Progenitor cell of endocrine pancreas (in vitro differentiated cells): ENCODE measurements at regions not wholly inside any gene's neighbourhood (a gene's known extent, or its start where the extent isn't known, plus 50 kb on each side); places are given as distances from the start of the nearest gene placed in this dataset.

Source experiments
- DNase-seq: peaks from one replicate; pipeline ENCODE4 v3.0.0; 2021; ENCODE audit warnings: low spot score; ENCODE audit not compliant: unreplicated experiment
- H3K27ac Mint-ChIP-seq: 2 replicates; pipeline ENCODE4 v1.8.0; 2021; ENCODE audit warnings: mild to moderate bottlenecking, moderate library complexity, mixed read lengths
- H3K27me3 Mint-ChIP-seq: 2 replicates; pipeline ENCODE4 v1.8.0; 2021; ENCODE audit warnings: mixed read lengths
- H3K36me3 Mint-ChIP-seq: 2 replicates; pipeline ENCODE4 v1.8.0; 2022; ENCODE audit warnings: mixed read lengths; ENCODE audit not compliant: insufficient read depth
- H3K4me1 Mint-ChIP-seq: 2 replicates; pipeline ENCODE4 v1.8.0; 2021; ENCODE audit warnings: low read depth, mixed read lengths
- H3K4me3 Mint-ChIP-seq: 2 replicates; pipeline ENCODE4 v1.8.0; 2021; ENCODE audit warnings: low read depth, mild to moderate bottlenecking, moderate library complexity, mixed read lengths
- H3K9me3 Mint-ChIP-seq: 2 replicates; pipeline ENCODE4 v1.8.0; 2021; ENCODE audit warnings: low read depth, mixed read lengths
- TF ChIP-seq, protein P1 (sequence below): fragments of 200-600 bp; sonication (generic); IDR thresholded peaks from one replicate; pipeline ENCODE4 v1.5.0; 2021; ENCODE audit warnings: antibody characterized with exemption, mild to moderate bottlenecking; ENCODE audit not compliant: unreplicated experiment

DNA sequence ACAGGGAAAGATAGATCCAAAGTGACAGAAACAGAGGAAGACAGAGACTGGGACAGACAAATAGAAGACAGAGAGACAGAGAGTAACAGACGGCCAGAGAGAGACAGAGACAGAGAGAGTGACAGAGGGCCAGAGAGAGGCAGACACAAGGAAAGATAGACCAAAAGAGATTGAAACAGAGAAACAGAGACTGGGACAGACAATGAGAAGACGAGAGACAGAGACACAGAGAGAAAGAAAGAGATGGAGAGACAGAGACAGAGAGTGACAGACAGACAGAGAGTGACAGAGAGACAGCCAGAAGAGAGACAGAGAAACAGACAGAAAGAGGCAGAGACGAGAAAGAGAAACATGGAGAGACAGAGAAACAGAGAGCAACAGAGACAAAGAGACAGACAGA is 127.3 kb downstream of the UQCRFS1 start:
- peaks cover 17% of the 10 kb centered on the region for H3K4me1 Mint-ChIP-seq
- no peak for DNase-seq
- peaks cover 41% of the 10 kb centered on the region for H3K27me3 Mint-ChIP-seq
- H3K36me3 Mint-ChIP-seq: no peaks in the 10 kb centered on the region
- TF ChIP-seq, protein P1, sequence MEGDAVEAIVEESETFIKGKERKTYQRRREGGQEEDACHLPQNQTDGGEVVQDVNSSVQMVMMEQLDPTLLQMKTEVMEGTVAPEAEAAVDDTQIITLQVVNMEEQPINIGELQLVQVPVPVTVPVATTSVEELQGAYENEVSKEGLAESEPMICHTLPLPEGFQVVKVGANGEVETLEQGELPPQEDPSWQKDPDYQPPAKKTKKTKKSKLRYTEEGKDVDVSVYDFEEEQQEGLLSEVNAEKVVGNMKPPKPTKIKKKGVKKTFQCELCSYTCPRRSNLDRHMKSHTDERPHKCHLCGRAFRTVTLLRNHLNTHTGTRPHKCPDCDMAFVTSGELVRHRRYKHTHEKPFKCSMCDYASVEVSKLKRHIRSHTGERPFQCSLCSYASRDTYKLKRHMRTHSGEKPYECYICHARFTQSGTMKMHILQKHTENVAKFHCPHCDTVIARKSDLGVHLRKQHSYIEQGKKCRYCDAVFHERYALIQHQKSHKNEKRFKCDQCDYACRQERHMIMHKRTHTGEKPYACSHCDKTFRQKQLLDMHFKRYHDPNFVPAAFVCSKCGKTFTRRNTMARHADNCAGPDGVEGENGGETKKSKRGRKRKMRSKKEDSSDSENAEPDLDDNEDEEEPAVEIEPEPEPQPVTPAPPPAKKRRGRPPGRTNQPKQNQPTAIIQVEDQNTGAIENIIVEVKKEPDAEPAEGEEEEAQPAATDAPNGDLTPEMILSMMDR: no peak
- no peaks in the 10 kb centered on the region for H3K9me3 Mint-ChIP-seq
- H3K27ac Mint-ChIP-seq: peak overlapping the region; percentile 82
- no peak overlapping the region for H3K4me3 Mint-ChIP-seq

- Mint-ChIP-seq H3K27ac (peak overlapping the region; percentile 53), H3K4me1 (peaks cover 16% of the 10 kb centered on the region), H3K36me3 (no peaks in the 10 kb centered on the region), H3K9me3 (no peaks in the 10 kb centered on the region), H3K4me3 (no peak overlapping the region), H3K27me3 (peaks cover 45% of the 10 kb centered on the region)
- no peak for DNase-seq
- TF ChIP-seq, protein P1: no peak
These were observed 127.7 kb downstream of the UQCRFS1 start for GRCh38 chr19:29085206-29085605.

DNA sequence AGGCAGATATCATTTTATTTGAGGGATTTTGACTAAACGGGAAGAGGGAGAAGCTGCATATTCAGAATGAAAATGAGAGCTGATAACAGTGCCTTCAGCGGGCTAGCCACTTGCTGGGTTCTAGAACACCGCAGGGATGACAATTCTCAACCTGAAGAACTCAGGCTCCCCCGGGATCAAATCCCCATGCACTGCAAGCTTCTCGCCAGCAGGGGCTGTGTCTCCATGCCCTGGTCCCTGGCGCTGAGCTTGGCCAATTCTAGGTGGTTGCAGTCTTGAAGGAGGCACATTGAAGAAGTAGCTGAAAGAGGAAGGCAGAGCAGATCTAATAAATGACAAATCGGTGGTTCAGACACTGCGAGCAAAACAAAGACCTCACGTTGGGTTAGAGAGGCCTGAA is 128.7 kb downstream of the UQCRFS1 start:
- no peaks in the 10 kb centered on the region for H3K36me3 Mint-ChIP-seq
- no peak overlapping the region for H3K27ac Mint-ChIP-seq
- H3K9me3 Mint-ChIP-seq: no peaks in the 10 kb centered on the region
- DNase-seq: peak; percentile 19
- H3K4me3 Mint-ChIP-seq: no peak overlapping the region
- H3K4me1 Mint-ChIP-seq: peaks cover 17% of the 10 kb centered on the region
- peaks cover 55% of the 10 kb centered on the region for H3K27me3 Mint-ChIP-seq
- TF ChIP-seq, protein P1: peak; percentile 61

DNA sequence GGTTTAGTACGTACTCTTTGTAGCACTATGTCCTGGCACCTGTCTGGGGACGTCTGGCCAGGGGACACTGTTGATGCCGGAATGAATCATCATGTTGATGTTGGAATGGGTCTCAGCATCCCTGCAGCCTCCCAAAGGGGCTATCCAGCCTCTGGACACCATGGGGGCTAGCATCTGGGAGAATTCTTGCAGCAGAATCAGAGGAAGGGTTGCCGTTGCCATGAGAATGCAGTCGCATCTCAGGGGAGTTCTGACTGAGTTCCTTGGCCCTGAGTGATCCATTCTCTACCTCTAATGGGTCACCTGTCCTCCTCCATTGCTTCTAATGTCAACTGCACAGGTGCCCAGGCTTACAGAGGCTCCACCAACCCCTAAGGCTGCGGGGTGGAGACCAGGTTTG is 129.1 kb downstream of the UQCRFS1 start:
- Mint-ChIP-seq H3K27ac (no peak overlapping the region), H3K4me1 (peaks cover 20% of the 10 kb centered on the region), H3K27me3 (peaks cover 59% of the 10 kb centered on the region), H3K4me3 (no peak overlapping the region), H3K36me3 (no peaks in the 10 kb centered on the region), H3K9me3 (no peaks in the 10 kb centered on the region)
- DNase-seq: no peak
- TF ChIP-seq, protein P1: no peak

DNA sequence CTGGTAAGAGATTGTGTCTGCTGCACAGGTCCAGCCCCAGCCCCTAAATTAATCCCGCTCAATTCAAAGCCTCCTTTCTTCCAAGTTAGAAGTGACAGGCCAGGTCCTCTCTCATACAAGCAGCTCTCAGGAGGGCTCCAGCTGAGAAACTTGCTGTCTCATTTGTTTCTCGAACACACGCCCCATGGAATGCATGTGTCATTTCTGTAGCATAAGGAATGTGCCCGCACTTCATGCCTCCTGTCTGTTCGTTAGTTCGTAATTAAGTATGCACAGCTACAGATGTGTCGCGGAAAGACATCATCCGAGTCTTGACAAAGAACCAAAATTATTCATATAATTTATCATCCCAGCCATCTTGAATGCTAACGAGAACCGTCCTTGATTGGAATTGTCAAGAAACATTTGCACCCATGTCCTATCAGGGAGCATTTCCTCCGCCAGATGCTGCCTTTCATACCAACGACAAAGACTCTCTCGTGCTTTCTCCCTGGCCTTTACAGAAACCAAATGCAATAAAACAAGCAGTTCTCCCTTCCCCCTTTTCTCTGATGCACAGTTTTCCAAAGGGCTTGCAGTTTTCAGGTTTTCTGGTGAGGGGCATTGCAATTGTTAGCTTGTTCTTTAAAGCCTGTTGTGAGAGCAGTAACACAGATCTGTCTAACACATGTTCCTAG is 133.5 kb downstream of the UQCRFS1 start:
- TF ChIP-seq, protein P1: no peak
- no peaks in the 10 kb centered on the region for H3K9me3 Mint-ChIP-seq
- H3K27ac Mint-ChIP-seq: no peak overlapping the region
- DNase-seq: no peak
- H3K27me3 Mint-ChIP-seq: peaks cover 41% of the 10 kb centered on the region
- H3K36me3 Mint-ChIP-seq: no peaks in the 10 kb centered on the region
- H3K4me1 Mint-ChIP-seq: peaks cover 11% of the 10 kb centered on the region
- H3K4me3 Mint-ChIP-seq: no peak overlapping the region
